ENCODE measurements at regions not wholly inside any gene's neighbourhood (a gene's known extent, or its start where the extent isn't known, plus 50 kb on each side); places are given as distances from the start of the nearest gene placed in this dataset.

GRCh38 chr2:14751581-14751980 is 119.1 kb downstream of the LRATD1 start:
- TF ChIP-seq CTCF (IDR thresholded peaks at IDR 0.05; ENCODE audit: low read depth, low read length) = no peak
- no peak for TF ChIP-seq EZH2phosphoT487 (IDR thresholded peaks at IDR 0.05; ENCODE audit: low read depth)
